IPS-18c (cell line): ENCODE measurements at regions not wholly inside any gene's neighbourhood (a gene's known extent, or its start where the extent isn't known, plus 50 kb on each side); places are given as distances from the start of the nearest gene placed in this dataset.
"Not testable (repeated sequence)": the region's sequence is repeated elsewhere in the genome, so short reads cannot be mapped to it uniquely, and the experiment has no call there.

Experiments used
- H3K4me3 ChIP-seq: 2 replicates; pipeline ENCODE4 v1.7.0; 2013; ENCODE audit warnings: low read depth, mild to moderate bottlenecking, low read length, moderate library complexity; ENCODE audit not compliant: insufficient read depth
- H3K9me3 ChIP-seq: one replicate; pipeline ENCODE4 v1.6.1; 2013; ENCODE audit warnings: mild to moderate bottlenecking, low read length, moderate library complexity; ENCODE audit not compliant: control insufficient read depth, insufficient read depth

GRCh38 chr2:4951368-4951767 lies 740.8 kb upstream of the SOX11 start:
- Histone ChIP-seq H3K4me3 (no peak overlapping the region), H3K9me3 (no peaks in the 10 kb centered on the region)

DNA sequence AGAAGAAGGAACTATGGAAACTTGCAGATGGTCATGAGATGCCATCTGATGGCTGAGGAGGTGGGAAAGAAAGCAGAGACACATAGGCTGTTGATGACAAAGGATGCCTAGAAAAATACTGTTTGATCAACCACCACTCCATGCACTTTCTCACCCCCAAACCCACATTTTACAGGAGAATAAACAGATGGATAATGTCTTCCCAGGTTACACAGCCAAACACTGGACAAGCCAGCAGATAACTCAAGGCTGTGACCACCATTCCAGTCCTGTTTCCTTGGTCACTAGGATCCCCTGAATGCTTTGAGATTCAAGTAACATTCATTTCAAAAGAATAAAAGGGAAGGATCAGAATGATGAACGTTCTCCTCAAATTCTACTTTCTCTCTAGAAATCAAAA lies 733.0 kb upstream of the SOX11 start:
- peaks cover 2% of the 10 kb centered on the region for H3K9me3 ChIP-seq
- H3K4me3 ChIP-seq, result no peak overlapping the region

DNA sequence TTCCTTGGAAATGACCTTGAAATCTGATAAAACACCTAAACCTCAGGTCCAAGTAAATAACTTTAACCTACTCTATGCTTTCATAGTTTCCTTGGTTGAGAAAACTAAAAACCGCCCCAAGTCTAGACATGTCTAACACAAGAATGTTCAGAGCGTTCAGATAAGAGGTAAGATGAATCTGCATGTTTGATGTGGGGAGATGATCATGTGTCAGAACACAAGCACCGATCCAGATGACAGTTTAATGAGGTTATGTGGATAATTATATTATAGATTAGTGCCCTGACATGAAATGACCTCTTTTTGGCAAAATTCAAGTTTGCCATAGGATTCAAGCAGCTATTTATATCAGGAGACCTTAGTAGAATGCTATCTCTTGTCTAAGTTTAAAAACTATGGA lies 729.8 kb upstream of the SOX11 start:
- Histone ChIP-seq H3K4me3 (no peak overlapping the region), H3K9me3 (peaks cover 2% of the 10 kb centered on the region)

DNA sequence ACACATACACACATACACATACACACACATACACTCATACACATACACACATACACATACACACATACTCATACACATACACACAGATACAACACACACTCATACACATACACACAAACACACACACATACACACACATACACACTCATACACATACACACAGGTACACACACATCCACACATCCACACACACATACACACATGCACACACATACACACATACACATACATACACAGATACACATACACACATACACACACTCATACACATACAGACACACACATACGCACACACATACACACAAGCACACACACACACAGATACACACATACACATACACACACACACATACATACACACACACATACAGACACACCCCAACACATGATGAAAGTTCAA lies 729.1 kb upstream of the SOX11 start:
- Histone ChIP-seq H3K4me3 (no peak overlapping the region), H3K9me3 (peaks cover 2% of the 10 kb centered on the region)

DNA sequence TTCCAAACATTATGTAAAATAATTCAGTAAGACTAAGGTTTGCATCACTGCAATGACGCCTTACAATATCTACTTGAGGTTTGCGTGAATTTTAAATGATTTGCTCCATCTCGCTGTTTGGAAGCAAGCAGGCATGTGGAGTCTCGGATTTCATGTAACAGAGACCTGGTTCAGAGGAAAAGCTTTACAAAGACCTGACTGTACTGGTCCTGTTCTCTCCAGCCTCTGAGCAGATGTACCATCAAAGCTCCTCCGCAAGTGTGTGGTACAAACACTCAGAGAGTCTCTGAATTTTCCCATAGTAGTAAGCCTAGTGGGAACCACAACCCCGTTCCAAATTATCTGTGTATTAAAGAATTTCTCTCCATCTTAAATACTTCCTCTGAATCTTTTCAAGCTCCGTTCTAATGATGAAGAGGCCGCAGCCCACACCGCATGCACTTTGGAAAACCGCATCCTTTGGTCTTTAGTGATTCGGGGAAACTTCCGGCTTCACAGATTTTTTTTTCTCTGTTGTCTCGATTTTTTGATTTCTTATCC lies 728.1 kb upstream of the SOX11 start:
- peaks cover 2% of the 10 kb centered on the region for H3K9me3 ChIP-seq
- no peak overlapping the region for H3K4me3 ChIP-seq

GRCh38 chr2:4964579-4964978 lies 727.6 kb upstream of the SOX11 start:
- Histone ChIP-seq H3K4me3 (no peak overlapping the region), H3K9me3 (peaks cover 2% of the 10 kb centered on the region)

- H3K9me3 ChIP-seq, result no peaks in the 10 kb centered on the region
- no peak overlapping the region for H3K4me3 ChIP-seq
Measured at GRCh38 chr2:4965556-4966320, 726.4 kb upstream of the SOX11 start.

DNA sequence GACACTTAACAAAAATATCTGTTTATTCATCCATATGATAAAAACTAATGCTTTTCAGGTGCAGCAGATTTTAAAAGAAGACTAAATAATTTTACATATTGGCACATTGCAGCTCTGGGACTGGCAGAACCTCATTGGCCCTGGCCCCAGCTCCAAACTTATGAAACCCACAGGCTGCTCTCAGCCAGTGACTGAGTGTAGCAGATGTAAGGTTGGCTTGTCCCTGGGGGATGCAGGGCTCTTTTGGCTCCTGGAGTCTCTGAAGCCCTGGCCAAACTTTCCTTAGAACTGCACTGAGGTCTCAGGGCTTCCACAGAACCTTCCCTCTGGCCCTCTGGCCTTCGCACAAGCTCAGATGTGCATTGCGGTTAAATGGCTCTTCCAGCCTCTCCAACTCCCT lies 725.0 kb upstream of the SOX11 start:
- Histone ChIP-seq H3K4me3 (no peak overlapping the region), H3K9me3 (no peaks in the 10 kb centered on the region)

DNA sequence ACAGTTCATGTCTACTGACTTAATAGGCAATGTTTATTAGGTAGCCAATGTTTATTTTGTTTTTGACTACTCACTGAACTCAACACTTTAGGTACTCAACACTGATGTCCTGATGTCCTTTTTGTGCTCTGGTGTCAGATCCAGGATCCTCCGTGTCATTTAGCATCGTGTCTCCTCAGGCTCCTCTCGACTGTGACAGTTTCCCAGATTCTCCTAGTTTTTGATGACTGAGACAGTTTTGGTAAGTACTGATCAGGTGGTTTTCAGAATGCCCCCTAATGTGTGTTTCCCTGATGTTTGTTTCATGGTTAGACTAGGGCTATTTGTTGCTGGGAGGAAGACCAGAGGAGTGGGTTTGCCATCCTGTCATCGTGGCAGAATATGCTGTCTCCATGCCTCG lies 719.7 kb upstream of the SOX11 start:
- no peaks in the 10 kb centered on the region for H3K9me3 ChIP-seq
- H3K4me3 ChIP-seq, result no peak overlapping the region

- H3K4me3 ChIP-seq, result no peak overlapping the region
- H3K9me3 ChIP-seq, result no peaks in the 10 kb centered on the region
Measured at GRCh38 chr2:4973354-4973753, 718.8 kb upstream of the SOX11 start.

- H3K9me3 ChIP-seq, result no peaks in the 10 kb centered on the region
Measured at GRCh38 chr2:4973973-4974372, 718.2 kb upstream of the SOX11 start.

DNA sequence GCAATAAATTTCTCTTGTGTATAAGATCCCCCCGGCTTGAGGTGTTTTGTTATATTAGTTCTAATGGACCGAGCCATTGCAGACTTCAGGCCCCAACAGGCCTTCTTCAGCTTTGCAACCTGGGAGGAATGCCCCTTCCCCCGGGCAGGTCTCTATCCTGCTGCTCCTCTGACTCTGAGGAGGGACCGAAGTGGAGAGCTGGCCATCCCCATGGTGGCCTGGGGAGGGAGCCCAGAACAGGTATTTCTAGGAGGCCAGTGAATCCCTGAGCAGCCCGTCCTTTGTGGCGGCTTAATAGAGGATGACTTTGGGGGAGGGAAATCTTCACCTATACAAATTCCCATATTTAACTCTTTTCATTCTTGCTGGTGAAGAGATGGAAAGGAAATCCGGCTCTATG lies 715.8 kb upstream of the SOX11 start:
- Histone ChIP-seq H3K4me3 (no peak overlapping the region), H3K9me3 (no peaks in the 10 kb centered on the region)

More at GRCh38 chr2:4973973-4974372, 718.2 kb upstream of the SOX11 start:
- no peak overlapping the region for H3K4me3 ChIP-seq

- Histone ChIP-seq H3K9me3 (no peaks in the 10 kb centered on the region), H3K4me3 (no peak overlapping the region)
Measured at GRCh38 chr2:4979111-4979510, 713.1 kb upstream of the SOX11 start.

DNA sequence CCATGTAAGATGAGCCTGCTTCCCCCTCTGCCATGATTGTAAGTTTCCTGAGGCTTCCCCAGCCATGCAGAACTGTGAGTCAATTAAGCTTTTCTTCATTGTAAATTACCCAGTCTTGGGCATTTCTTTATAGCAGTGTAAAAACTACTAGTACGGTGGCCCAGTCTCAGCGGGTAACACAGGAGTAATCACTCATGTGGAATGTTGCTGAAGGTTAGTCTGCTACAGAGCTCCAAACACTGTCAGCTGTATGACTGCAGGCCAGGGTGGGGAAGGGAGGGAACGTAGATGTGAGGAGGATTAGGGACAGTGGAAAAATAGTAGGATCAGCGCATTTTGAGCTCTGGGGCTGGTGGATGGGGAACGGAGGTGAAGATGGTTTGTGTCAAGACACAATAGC lies 711.2 kb upstream of the SOX11 start:
- no peaks in the 10 kb centered on the region for H3K9me3 ChIP-seq
- H3K4me3 ChIP-seq, result no peak overlapping the region

- Histone ChIP-seq H3K4me3 (no peak overlapping the region), H3K9me3 (no peaks in the 10 kb centered on the region)
Measured at GRCh38 chr2:4981802-4982409, 710.3 kb upstream of the SOX11 start.

- not testable (repeated sequence) for H3K9me3 ChIP-seq, H3K4me3 ChIP-seq
Measured at GRCh38 chr2:4988444-4988843, 703.7 kb upstream of the SOX11 start.

DNA sequence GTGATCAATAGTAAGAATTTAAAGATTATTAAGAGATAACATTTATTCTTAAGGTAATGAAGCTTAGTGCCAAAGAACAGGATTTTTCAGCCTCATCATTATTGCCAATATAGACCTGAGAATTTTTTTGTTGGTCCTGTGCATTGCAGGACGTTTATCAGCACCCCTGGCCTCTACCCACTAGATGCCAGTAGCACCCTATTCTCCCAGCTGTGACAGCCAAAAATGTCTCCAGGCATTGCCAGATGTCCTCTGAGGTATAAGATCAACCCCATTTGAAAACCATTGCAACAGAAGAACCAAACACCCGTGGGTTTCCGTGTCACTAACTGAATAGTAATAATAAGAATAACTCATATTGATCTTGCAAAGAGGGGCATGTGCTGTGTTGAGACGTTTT lies 700.0 kb upstream of the SOX11 start:
- Histone ChIP-seq H3K9me3 (no peaks in the 10 kb centered on the region), H3K4me3 (no peak overlapping the region)

DNA sequence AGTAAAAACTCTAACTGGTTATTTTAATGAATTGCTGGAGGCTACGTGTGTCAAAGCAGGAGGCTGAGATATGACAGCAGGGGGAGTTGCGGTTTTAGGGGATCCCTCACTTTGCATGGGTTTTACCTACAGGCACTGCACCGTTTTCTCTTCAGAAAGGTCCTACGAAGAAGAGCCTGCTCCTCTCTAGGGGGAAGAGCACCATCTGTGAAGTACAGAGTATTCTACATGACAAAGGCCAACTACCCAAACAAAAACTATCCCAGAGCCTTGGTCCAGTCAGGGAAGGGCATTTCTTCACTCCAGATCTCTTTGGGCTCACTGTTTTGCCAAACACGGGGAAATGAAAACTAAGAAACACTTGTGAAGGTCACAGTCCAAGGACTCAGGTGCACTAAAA lies 696.7 kb upstream of the SOX11 start:
- no peaks in the 10 kb centered on the region for H3K9me3 ChIP-seq
- no peak overlapping the region for H3K4me3 ChIP-seq
